ENCODE measurements at regions not wholly inside any gene's neighbourhood (a gene's known extent, or its start where the extent isn't known, plus 50 kb on each side); places are given as distances from the start of the nearest gene placed in this dataset.
A peak's percentile ranks its signal among the peaks of the same experiment; 100 is the strongest.
"Not testable (repeated sequence)": the region's sequence is repeated elsewhere in the genome, so short reads cannot be mapped to it uniquely, and the experiment has no call there.

DNA sequence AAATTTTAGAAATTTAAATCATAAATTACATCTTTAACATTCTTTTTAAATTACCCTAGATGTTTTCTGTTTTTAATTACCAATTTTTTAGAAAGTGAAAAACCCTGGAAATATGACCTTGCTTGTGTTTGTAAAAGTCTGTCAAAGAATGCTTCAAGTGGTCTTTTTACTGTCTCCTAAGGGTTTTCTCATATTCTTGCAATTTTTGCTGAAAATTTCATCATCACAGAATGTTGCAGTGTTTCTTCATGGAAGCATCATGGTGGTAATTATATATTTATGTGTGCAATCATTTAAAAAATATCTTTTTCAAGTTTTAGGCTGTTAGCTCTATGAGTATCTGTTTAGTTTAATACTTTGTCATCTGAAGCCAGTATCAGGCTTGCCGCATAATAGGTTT is 178.2 kb downstream of the HDGFL1 start:
- no peak for DNase-seq

DNA sequence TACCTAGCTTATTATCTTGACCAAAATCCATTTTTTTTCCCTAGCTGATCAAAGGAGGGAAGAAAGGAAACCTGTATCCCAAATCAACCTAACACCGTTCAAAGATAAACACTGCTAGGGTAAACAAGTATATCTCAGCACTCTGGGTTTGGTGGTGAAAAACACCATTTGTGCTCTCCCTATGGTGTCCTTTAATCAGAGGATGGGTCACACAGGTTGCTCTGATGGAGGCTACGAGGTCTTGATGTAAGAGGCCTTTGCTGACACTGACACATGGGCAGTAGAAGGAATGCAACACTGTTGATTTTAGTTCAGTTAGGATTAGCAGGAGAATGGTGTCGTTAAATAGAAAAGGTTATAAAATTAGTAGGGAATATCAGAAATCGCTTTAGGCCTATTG is 179.3 kb downstream of the HDGFL1 start:
- no peak for DNase-seq

DNA sequence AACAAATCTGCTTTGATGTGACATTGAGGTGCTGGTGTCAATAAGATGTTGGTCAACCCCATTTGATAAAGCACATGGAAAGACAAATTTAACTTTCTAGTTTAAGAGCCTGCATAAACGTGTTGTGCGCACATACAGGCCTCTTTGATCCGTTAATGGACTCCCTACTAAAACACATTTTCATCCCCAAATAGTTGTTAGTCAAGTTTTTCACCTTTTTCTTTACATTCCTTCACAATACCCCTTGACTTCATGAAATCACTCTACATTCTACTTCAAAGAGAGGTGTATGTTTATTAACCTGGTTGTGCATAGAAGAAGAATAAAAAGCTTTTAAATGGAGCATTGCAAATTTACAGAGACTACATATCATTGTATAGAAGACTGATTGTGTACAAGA is 180.3 kb downstream of the HDGFL1 start:
- no peak for DNase-seq

DNA sequence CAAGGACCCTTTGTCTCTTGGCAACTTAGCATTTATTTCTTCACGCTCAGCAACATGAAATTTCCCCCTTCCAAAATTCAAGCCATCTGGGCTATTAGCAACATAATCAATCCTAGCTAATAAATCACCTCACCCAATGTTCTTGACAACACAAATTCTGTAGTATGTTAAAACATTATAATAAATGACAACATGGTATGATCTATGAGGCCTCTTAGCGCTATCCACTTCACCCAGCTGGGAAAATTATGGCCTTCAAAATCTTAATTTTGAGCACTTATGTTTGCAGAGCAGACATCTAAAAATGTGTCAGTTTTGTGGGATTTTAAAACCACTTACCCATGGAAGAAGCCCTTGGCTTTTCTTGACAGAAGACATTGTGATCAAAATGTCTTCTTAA is 181.9 kb downstream of the HDGFL1 start:
- no peak for DNase-seq

DNA sequence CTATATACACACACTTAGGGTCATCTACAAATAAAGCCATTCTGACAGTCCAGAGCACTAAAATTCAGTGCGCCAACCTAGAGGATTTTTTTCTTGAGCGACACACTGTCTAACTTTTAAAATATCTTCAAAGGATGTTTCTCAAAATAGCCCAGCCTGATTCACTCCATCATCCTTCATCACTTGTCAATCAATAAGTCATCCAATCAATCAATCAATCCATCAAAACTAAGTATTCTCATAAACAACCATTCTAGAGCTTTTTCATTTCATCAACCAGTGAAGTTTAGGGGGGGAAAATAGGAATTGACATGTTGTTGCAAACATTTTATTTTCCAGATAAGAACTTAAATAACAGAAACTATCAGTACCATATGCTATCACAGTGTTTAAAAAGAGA is 183.2 kb downstream of the HDGFL1 start:
- no peak for DNase-seq

DNA sequence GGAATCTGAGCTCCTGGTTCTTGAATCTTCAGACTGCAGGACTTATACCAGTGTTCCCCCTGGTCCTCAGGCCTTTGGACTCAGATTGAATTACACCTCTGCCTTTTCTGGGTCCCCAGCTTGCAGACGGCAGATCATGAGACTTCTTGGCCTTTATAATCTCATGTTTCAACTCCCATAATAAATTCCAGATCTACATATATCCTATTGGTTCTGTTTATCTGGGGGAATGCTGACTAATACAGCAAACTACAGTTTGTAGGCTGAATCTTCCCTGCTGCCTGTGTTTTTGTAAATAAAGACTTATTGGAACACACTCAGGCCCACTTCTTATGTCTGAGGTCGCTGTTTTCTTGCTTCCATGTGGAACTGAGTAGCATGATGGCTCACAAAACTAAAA is 184.7 kb downstream of the HDGFL1 start:
- no peak for DNase-seq

DNA sequence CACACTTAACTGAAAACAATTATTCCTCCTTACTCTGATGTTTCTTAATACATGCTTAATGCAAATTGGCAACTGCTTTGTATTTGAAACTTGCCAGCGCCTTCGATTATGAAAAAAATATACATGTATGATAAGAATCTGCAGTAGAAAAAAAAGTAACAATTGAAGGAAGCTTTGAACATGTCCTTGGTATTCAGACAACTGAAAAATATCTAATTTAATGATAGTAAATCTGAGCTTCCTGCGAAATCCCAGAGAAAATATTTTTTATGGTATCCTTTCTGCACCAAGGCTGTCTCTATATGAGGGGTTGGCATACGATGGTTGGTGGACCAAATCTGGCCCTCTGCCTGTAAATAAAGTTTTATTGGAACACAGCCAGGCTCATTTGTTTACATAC is 186.2 kb downstream of the HDGFL1 start:
- DNase-seq = no peak

DNA sequence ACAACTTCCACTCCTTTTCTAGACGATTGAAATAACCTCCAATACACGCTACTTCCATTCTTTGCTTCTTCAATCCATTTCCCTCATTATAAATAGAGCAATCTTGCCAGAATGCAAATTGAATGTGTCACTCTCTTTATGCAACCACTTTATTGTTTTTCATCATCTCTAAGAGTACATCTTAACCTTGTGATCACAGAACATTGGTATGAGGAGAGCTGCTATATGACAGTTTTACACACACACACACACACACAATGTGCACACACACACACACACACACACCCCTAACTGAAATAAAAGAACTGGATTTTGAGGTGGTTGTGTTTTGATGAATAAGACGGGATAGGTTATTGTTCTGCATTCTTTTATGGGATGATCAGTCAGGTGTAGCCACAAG is 187.0 kb downstream of the HDGFL1 start:
- DNase-seq = no peak

DNA sequence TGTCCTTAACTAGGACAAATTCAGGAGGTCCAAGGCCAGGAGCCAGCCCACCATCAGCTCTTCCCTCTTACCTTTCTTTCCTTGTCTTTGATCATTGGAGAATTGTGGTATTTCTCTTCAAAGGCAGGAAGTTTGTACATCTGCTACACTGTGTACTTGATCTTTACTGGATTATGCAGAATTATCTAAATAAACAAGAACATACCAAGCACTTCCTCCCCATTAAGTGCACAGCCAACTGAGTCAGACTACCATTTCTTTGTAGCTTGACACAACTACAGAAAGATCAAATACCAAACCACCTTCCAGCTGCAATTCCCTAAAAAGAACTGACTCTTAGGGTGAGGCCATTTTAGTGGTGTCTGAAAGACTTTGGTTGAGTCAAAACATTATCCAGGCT is 195.1 kb downstream of the HDGFL1 start:
- no peak for DNase-seq

DNA sequence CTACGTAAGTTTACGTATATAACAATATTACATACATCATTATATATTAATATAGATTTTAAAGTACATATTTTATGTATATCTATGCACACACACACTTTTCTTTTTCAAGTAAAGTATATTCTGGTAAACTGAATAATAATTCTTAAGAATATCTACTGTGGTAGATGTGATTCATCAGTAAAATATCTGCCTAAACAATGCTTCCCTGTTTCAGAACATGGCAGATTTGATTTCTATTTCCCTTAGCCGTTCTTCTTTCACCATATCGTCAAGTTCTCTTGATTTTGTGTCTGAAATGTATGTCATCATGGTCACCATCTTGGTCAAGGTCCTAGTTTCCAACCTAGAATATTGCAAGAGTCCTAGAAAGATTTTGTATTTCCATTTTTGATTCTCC is 195.6 kb downstream of the HDGFL1 start:
- no peak for DNase-seq

DNA sequence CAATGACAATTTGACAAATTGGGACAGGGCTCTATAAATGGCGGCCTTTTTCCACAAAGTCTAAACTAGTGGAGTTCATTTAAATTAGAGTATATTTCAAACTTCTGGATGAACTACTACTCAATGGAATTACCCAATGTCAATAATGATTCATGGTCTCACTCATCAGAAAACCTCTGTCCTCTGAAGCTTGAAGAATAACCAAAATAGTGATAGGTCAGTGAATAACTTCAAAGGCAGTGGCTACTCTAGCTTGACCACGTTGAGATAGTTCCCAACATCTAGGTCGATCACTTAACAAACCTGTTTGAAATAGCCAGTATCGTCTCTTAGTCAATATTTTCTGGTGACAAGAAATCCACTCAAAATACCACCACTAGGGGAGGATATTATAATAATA is 197.6 kb downstream of the HDGFL1 start:
- no peak for DNase-seq

DNA sequence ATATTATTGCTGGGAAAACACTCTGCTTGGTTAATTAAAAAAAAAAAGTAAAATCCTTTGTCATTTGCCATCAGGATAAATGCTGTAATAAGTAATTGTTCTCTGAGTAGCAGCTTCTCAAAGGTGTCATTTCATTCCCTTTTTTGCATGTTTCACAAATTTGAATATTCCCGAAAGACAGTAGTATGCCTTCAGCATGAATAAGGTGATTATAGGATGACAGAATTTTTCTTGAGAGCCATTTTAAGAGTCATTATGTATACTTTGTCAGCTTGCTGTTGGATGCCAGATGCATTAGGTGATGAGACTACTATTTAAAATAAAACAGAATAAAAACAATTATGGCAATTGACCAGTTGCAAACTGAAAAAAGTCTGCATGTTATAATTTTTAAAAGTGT is 200.7 kb downstream of the HDGFL1 start:
- DNase-seq = no peak

DNA sequence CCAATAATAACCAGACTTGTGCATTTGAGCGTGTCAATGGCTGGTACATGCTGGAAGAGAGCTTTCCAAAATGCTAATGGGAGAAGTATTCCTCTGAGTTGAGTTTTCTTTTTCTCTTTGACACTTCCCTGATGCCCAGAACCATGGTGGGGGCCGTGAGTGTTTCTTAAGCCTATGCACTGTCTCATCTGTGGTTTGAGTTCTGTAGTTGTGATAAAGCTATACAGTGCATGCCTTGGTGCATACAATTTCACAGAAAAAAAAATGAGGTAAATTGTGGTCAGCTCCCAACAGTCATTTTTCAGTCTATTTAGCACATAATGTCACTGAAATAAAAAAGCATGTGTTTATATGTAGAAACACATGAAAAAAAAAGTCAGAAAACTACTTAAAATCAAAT is 204.8 kb downstream of the HDGFL1 start:
- DNase-seq = no peak

DNA sequence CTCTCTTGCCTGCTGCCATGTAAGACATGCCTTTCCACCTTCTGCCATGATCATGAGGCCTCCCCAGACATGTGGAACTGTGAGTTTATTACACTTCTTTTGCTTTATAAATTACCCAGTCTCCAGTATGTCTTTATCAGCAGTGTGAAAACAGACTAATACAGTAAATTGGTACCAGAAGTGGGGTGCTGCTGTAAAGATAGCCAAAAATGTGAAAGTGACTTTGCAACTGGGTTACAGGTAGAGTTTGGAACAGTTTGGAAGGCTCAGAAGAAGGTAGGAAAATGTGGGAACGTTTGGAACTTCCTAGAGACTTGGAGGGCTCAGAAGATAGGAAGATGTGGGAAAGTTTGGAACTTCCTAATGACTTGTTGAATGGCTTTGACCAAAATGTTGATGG is 209.1 kb downstream of the HDGFL1 start:
- not testable (repeated sequence) for DNase-seq

DNA sequence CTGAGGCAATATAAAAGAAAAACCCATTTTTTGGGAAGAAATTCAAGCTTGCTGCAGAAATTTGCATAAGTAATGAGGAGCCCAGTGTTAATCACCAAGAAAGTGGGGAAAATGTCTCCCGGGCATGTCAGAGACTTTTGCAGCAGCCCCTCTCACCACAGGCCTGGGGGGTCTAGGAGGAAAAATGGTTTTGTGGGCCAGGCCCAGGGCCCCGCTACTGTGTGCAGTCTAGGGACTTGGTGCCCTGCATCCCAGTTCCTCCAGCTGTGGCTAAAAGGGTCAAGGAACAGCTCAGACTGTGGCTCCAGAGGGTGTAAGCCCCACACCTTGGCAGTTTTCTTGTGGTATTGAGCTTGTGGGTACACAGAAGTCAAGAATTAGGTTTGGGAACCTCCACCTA is 209.7 kb downstream of the HDGFL1 start:
- no peak for DNase-seq

DNA sequence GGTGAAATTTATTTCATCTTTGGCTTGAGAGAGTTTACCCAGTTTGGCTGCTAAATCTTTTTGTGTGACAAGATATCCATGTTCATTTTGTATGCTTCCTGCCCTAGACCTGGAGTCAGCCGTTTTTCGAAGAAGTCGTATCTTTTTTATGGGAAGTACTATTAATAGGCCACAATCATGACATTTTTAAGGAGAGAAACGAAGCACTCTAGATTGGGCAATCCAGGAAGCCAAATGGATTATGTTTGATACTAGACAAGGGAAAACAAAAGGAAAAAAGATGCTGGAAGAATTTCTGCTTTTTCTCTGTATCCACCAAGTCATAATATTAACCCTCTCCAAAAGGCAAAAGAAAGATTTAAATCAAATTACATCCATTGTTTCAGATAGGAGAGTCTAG is 214.6 kb downstream of the HDGFL1 start:
- no peak for DNase-seq

DNA sequence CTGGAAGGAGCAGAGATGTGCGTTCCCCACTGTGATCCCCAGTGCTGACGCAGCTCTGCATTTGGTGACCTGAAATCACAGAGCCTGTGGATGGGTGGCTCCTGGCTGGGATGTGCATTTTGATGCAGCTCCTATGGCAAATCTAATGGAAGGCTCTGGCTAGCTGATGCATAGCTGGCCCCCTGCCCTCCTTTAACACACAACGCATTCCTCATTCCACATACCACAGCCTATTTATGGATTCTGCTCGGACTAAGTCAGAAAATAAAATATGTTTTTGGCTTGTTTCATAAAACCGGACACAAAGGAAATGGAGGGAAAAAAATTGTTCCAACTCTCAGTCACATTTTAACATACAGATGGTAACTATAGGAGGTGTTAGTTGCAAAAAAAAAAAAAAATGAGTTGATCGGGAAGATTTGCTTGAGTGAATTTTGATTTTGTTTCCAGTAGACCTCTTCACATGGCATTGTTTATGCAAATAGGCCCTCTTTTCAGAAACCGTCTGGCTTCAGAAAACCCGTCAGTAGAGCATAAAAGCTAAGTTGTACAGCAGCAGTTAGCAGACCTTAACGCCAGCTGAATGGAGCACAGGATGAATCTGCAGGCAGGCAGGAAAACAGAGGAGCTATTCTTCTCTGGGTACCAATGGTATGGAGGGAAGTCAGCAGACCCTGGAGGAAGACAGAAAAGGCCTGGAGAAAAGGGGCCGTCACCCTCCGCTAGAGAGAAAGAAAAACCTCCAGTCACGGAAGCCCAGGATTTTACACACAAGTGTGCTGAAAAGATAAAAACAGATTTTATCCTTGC is 215.4 kb downstream of the HDGFL1 start:
- peak in 47 of 56 donors; percentile 1 to 71 (median 25) for DNase-seq

DNA sequence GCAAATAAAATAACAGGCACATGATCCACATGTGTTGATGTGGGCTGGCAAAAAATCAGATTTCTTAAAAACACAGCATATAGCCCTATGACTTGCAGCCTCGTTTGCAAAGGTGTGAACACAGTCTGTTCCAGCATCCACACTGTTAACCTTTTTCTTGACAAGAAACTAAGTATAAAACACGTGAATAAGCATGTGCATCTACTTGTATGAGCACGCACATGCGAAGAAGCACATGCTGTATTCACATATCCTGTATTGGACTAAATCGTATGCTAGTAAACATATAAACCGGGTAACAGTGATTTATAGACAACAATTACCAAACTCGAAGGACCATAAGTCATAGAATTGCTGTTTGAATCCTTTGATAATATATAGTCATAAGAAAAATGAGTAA is 218.7 kb downstream of the HDGFL1 start:
- no peak for DNase-seq

DNA sequence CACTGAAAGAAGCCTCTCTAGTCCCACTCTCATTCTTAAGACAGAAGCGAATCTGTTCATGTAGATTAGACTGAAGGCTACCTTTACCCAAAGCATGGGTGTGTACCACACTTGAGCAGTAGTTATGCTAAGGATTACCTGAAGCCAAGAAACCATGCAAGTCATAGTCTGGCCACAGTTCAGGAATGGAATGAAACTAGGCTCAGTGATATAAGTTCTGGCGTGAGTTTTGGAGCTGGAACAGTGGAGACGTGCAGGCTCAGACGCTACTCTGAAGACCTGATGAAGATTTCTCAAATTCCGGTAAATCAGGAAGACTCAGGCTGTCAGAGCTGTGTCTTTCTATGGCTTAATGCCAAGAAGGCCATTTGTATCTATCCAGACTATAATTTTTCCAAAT is 219.9 kb downstream of the HDGFL1 start:
- DNase-seq = no peak

DNA sequence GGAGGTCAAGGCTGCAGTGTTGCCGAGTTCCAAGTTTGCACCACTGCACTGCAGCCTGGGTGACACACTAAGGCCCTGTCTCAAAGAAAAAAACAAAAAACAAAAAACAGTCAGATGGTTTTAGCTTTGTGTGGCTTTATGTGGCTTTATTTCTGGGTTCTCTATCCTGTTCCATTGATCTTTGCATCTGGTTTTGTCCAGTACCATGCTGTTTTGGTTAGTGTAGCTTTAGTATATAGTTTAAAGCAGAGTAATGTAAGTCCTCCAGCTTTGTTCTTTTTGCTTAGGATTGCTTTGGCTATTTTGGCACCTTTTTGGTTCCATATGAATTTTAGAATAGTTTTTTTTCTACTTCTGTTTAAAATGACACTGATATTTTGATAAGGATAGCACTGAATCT is 225.5 kb downstream of the HDGFL1 start:
- DNase-seq = no peak

DNA sequence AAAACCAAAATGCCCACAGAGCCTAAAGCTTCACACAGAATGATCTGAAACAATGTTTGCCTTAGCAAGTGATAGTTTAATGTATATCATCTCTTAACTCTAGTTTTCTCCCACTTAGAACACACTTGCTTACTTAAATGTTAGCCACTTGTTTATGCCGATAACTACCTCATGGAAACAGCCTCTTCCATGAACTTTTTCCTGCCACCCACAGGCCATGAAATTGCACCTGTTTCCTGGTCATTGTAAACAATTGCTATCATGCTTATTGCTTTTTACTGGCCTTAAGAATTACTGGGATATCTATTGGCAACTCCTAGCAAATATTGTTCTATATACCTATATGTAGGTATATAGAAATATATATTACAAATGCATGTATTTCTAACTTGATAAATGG is 231.1 kb downstream of the HDGFL1 start:
- no peak for DNase-seq

DNA sequence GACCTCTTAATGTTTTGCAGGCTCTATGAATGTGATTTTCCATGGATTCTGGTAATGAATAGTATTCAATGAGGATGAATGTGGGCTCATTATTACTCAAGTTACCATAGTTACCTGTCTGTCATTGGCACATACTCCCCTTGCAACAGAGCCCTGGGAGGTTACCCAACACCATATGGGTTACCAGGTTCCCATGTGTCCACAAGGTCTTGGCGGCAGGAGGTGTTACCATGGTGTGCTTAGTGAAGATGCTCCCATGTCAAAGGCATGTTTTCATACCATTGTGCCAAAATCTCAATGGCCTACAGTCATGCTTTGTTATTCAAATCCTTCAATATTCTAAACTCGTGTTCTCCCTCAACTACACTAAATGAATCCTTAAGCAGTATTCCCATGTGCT is 232.5 kb downstream of the HDGFL1 start:
- no peak for DNase-seq

DNA sequence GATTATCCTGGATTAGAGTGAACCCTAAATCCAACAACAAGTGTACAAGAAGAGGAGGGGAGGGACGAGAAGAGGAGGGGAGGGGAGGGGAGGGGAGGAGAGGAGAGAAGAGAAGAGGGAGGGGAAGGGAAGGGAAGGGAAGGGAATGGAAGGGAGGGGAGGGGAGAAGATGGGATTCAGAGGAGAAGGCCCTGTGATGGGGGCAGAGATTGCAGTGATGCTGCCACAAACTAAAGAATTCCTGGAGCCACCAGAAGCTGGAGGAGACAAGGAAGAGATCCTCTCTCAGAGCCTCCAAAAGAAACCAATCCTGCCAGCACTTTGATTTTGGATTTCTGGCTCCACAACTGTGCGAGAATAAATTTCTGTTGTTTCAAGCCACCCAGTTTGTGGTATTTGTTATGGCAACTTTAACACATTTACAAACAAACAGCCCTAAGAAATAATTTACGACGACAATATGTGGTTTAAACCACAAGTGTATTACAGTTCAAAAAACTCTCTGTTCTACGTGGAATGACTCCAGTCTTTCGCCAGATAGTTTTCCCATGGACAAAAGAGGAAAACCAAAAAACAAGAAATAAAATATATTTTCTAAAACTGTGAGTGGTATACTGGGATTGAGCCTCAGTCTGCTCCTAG is 235.4 kb downstream of the HDGFL1 start:
- no peak for DNase-seq

All from nucleus accumbens (tissue), 56 donors.